ENCODE measurements at regions not wholly inside any gene's neighbourhood (a gene's known extent, or its start where the extent isn't known, plus 50 kb on each side); places are given as distances from the start of the nearest gene placed in this dataset.

- no peak for TF ChIP-seq CTCF (IDR thresholded peaks at IDR 0.05; ENCODE audit: low read depth, low read length)
- H3K4me3 ChIP-seq (ENCODE audit: low read depth, low read length), result no peak overlapping the region
These were observed 416.5 kb upstream of the TLE4 start for GRCh38 chr9:79155308-79155707.

- no peak overlapping the region for H3K4me3 ChIP-seq (ENCODE audit: low read depth, low read length)
- no peak for TF ChIP-seq CTCF (IDR thresholded peaks at IDR 0.05; ENCODE audit: low read depth, low read length)
These were observed 408.2 kb upstream of the TLE4 start for GRCh38 chr9:79163544-79163943.

GRCh38 chr9:79164406-79164805 lies 407.4 kb upstream of the TLE4 start:
- no peak for TF ChIP-seq CTCF (IDR thresholded peaks at IDR 0.05; ENCODE audit: low read depth, low read length)
- H3K4me3 ChIP-seq (ENCODE audit: low read depth, low read length), result no peak overlapping the region

GRCh38 chr9:79165020-79165780 lies 406.6 kb upstream of the TLE4 start:
- no peak for TF ChIP-seq CTCF (IDR thresholded peaks at IDR 0.05; ENCODE audit: low read depth, low read length)

GRCh38 chr9:79166005-79166404 lies 405.8 kb upstream of the TLE4 start:
- H3K4me3 ChIP-seq (ENCODE audit: low read depth, low read length), result no peak overlapping the region
- no peak for TF ChIP-seq CTCF (IDR thresholded peaks at IDR 0.05; ENCODE audit: low read depth, low read length)

More at GRCh38 chr9:79165020-79165780, 406.6 kb upstream of the TLE4 start:
- H3K4me3 ChIP-seq (ENCODE audit: low read depth, low read length), result no peak overlapping the region

GRCh38 chr9:79170643-79171042 lies 401.1 kb upstream of the TLE4 start:
- TF ChIP-seq CTCF (IDR thresholded peaks at IDR 0.05; ENCODE audit: low read depth, low read length), result no peak
- no peak overlapping the region for H3K4me3 ChIP-seq (ENCODE audit: low read depth, low read length)

GRCh38 chr9:79173932-79174331 lies 397.8 kb upstream of the TLE4 start:
- no peak for TF ChIP-seq CTCF (IDR thresholded peaks at IDR 0.05; ENCODE audit: low read depth, low read length)
- H3K4me3 ChIP-seq (ENCODE audit: low read depth, low read length), result no peak overlapping the region
